ENCODE measurements at regions not wholly inside any gene's neighbourhood (a gene's known extent, or its start where the extent isn't known, plus 50 kb on each side); places are given as distances from the start of the nearest gene placed in this dataset.

DNA sequence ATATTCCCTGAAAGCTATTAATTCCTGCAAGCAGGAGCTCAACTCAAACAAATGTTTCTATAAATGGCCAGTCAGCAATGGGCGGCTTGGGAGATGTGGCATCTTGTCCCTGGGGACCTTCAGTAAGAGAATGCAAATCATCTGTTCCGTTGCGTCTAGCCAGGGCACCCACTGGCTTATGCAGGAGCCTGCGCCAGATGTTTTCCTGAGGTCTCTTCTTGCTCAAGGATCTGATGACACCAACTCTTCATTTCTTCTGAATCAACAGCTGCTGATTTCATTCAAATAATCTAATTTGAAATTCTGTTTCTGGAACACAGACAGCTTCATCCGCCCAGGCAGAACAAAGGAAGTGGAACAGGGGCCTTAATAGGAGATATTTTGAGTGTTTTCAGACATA lies 70.0 kb upstream of the AJAP1 start:
- Histone ChIP-seq H3K4me1 (ENCODE audit: insufficient read depth, low read length) (no peaks in the 10 kb centered on the region), H3K9me3 (ENCODE audit: insufficient read depth, low read depth, low read length) (no peaks in the 10 kb centered on the region), H4K20me1 (ENCODE audit: insufficient read depth, low read length) (no peaks in the 10 kb centered on the region), H3K4me3 (ENCODE audit: insufficient read depth, low read depth, low read length) (no peak overlapping the region), H2AFZ (ENCODE audit: low read depth, low read length) (no peak overlapping the region), H3K36me3 (ENCODE audit: insufficient read depth, low read length) (no peaks in the 10 kb centered on the region), H3K27ac (ENCODE audit: low read depth, low read length) (no peak overlapping the region), H3K4me2 (ENCODE audit: low read length) (no peak overlapping the region), H3K79me2 (ENCODE audit: insufficient read depth, low read length) (no peaks in the 10 kb centered on the region), H3K9ac (ENCODE audit: low read length) (no peak overlapping the region), H3K27me3 (ENCODE audit: insufficient read depth, low read length) (no peaks in the 10 kb centered on the region)
- DNase-seq (ENCODE audit: low read depth) = no peak
- peaks cover 35% of the 10 kb centered on the region for H3K27me3 Mint-ChIP-seq (ENCODE audit: low read depth, unreplicated experiment)
- H3K9me3 Mint-ChIP-seq (ENCODE audit: unreplicated experiment) = no peaks in the 10 kb centered on the region
- no peaks in the 10 kb centered on the region for H3K4me1 Mint-ChIP-seq (ENCODE audit: low read depth, unreplicated experiment)
- no peak for TF ChIP-seq CTCF (IDR thresholded peaks at IDR 0.05; ENCODE audit: insufficient read depth, low read depth, low read length)
- TF ChIP-seq EZH2 (IDR thresholded peaks at IDR 0.05; ENCODE audit: insufficient read depth, low read length) = no peak
- FAIRE-seq = no peak
- peak overlapping the region; percentile 16 for H3K27ac Mint-ChIP-seq (ENCODE audit: unreplicated experiment)
- no peaks in the 10 kb centered on the region for H3K36me3 Mint-ChIP-seq (ENCODE audit: low read depth, unreplicated experiment)
- no peak overlapping the region for H3K4me3 Mint-ChIP-seq (ENCODE audit: unreplicated experiment)

DNA sequence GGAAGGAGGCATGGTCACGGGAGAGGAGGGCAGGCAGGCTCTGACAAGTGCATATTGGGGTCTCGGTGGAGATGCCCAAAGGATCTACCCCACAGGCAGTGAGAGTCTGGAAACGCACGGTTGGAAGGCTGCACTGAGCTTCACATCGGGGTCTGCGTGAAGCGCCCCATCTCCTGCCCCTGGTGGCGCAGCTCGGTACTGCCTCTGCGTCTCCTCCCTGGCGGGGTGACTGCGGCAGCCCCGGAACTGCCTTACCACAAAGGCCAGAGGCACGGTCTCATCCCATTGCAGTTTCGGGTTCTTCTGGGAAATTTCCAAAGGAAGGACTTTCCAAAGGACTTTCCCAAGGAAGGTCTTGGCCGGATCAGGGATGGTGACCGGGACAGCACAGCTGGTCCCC lies 69.2 kb upstream of the AJAP1 start:
- Mint-ChIP-seq H3K4me3 (ENCODE audit: unreplicated experiment) (no peak overlapping the region), H3K4me1 (ENCODE audit: low read depth, unreplicated experiment) (no peaks in the 10 kb centered on the region), H3K27ac (ENCODE audit: unreplicated experiment) (no peak overlapping the region), H3K9me3 (ENCODE audit: unreplicated experiment) (no peaks in the 10 kb centered on the region), H3K36me3 (ENCODE audit: low read depth, unreplicated experiment) (no peaks in the 10 kb centered on the region), H3K27me3 (ENCODE audit: low read depth, unreplicated experiment) (peaks cover 35% of the 10 kb centered on the region)
- H3K4me2 ChIP-seq (ENCODE audit: low read length) = no peak overlapping the region
- H3K79me2 ChIP-seq (ENCODE audit: insufficient read depth, low read length) = no peaks in the 10 kb centered on the region
- no peak overlapping the region for H3K4me3 ChIP-seq (ENCODE audit: insufficient read depth, low read depth, low read length)
- no peaks in the 10 kb centered on the region for H3K4me1 ChIP-seq (ENCODE audit: insufficient read depth, low read length)
- no peak for DNase-seq (ENCODE audit: low read depth)
- H3K27ac ChIP-seq (ENCODE audit: low read depth, low read length) = no peak overlapping the region
- no peaks in the 10 kb centered on the region for H4K20me1 ChIP-seq (ENCODE audit: insufficient read depth, low read length)
- TF ChIP-seq CTCF (IDR thresholded peaks at IDR 0.05; ENCODE audit: insufficient read depth, low read depth, low read length) (no peak), EZH2 (IDR thresholded peaks at IDR 0.05; ENCODE audit: insufficient read depth, low read length) (no peak)
- no peaks in the 10 kb centered on the region for H3K9me3 ChIP-seq (ENCODE audit: insufficient read depth, low read depth, low read length)
- H3K36me3 ChIP-seq (ENCODE audit: insufficient read depth, low read length) = no peaks in the 10 kb centered on the region
- H3K9ac ChIP-seq (ENCODE audit: low read length) = no peak overlapping the region
- no peak overlapping the region for H2AFZ ChIP-seq (ENCODE audit: low read depth, low read length)
- no peaks in the 10 kb centered on the region for H3K27me3 ChIP-seq (ENCODE audit: insufficient read depth, low read length)
- no peak for FAIRE-seq

GRCh38 chr1:4585705-4586104 lies 68.7 kb upstream of the AJAP1 start:
- no peak for TF ChIP-seq CTCF (IDR thresholded peaks at IDR 0.05; ENCODE audit: insufficient read depth, low read depth, low read length)
- no peak for TF ChIP-seq EZH2 (IDR thresholded peaks at IDR 0.05; ENCODE audit: insufficient read depth, low read length)
- FAIRE-seq (no peak), DNase-seq (ENCODE audit: low read depth) (no peak)
- Mint-ChIP-seq H3K4me3 (ENCODE audit: unreplicated experiment) (no peak overlapping the region), H3K27ac (ENCODE audit: unreplicated experiment) (no peak overlapping the region), H3K27me3 (ENCODE audit: low read depth, unreplicated experiment) (peaks cover 36% of the 10 kb centered on the region), H3K4me1 (ENCODE audit: low read depth, unreplicated experiment) (no peaks in the 10 kb centered on the region), H3K9me3 (ENCODE audit: unreplicated experiment) (no peaks in the 10 kb centered on the region), H3K36me3 (ENCODE audit: low read depth, unreplicated experiment) (no peaks in the 10 kb centered on the region)
- Histone ChIP-seq H3K79me2 (ENCODE audit: insufficient read depth, low read length) (no peaks in the 10 kb centered on the region), H3K36me3 (ENCODE audit: insufficient read depth, low read length) (no peaks in the 10 kb centered on the region), H4K20me1 (ENCODE audit: insufficient read depth, low read length) (no peaks in the 10 kb centered on the region), H3K4me3 (ENCODE audit: insufficient read depth, low read depth, low read length) (no peak overlapping the region), H3K9ac (ENCODE audit: low read length) (no peak overlapping the region), H3K9me3 (ENCODE audit: insufficient read depth, low read depth, low read length) (no peaks in the 10 kb centered on the region), H3K4me2 (ENCODE audit: low read length) (no peak overlapping the region), H3K4me1 (ENCODE audit: insufficient read depth, low read length) (no peaks in the 10 kb centered on the region), H3K27ac (ENCODE audit: low read depth, low read length) (no peak overlapping the region), H3K27me3 (ENCODE audit: insufficient read depth, low read length) (no peaks in the 10 kb centered on the region), H2AFZ (ENCODE audit: low read depth, low read length) (no peak overlapping the region)
